ENCODE measurements at regions not wholly inside any gene's neighbourhood (a gene's known extent, or its start where the extent isn't known, plus 50 kb on each side); places are given as distances from the start of the nearest gene placed in this dataset.

DNA sequence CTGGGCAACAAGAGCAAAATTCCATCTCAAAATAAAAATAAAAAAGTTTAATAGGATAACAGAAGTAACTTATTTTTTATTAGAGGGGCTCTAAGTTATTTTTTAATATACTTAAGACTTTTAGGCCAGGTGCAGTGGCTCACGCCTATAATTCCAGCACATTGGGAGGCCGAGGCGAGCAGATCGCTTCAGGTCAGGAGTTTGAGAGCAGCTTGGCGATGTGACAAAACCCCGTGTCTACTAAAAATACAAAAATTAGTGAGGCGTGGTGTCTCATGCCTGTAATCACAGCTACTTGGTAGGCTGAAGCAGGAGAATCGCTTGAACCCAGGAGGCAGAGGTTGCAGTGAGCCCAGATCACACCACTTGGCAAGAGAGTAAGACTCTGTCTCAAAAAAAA, 180.5 kb upstream of the NR5A2 start:
- no peak for DNase-seq
- Histone ChIP-seq H3K4me1 (ENCODE audit: control insufficient read depth in 3 of 3, insufficient read depth in 2 of 3, low read depth in 1 of 3, low read length in 2 of 3) (no peaks in the 10 kb centered on the region), H3K36me3 (ENCODE audit: control insufficient read depth in 3 of 3, insufficient read depth in 2 of 3, low read depth in 1 of 3, low read length in 3 of 3) (no peaks in the 10 kb centered on the region), H3K27ac (ENCODE audit: low read depth in 1 of 3, low read length in 2 of 3) (no peak overlapping the region), H3K9me3 (ENCODE audit: control insufficient read depth in 2 of 2, insufficient read depth in 1 of 2, low read depth in 1 of 2, low read length in 1 of 2) (no peaks in the 10 kb centered on the region), H3K4me3 (ENCODE audit: low read depth in 1 of 3, low read length in 3 of 3) (no peak overlapping the region), H3K27me3 (ENCODE audit: control insufficient read depth in 3 of 3, insufficient read depth in 3 of 3, low read length in 3 of 3) (no peaks in the 10 kb centered on the region)
- no peak for FAIRE-seq
- WGBS, 3 donors = 82 to 93% (median 89%) methylated on average over 8 of the region's 8 CpGs

GRCh38 chr1:199851439-199852140, 175.9 kb upstream of the NR5A2 start:
- FAIRE-seq = no peak
- Histone ChIP-seq H3K4me3 (ENCODE audit: low read depth in 1 of 3, low read length in 3 of 3) (no peak overlapping the region), H3K36me3 (ENCODE audit: control insufficient read depth in 3 of 3, insufficient read depth in 2 of 3, low read depth in 1 of 3, low read length in 3 of 3) (no peaks in the 10 kb centered on the region), H3K4me1 (ENCODE audit: control insufficient read depth in 3 of 3, insufficient read depth in 2 of 3, low read depth in 1 of 3, low read length in 2 of 3) (no peaks in the 10 kb centered on the region), H3K27ac (ENCODE audit: low read depth in 1 of 3, low read length in 2 of 3) (no peak overlapping the region), H3K27me3 (ENCODE audit: control insufficient read depth in 3 of 3, insufficient read depth in 3 of 3, low read length in 3 of 3) (no peaks in the 10 kb centered on the region), H3K9me3 (ENCODE audit: control insufficient read depth in 2 of 2, insufficient read depth in 1 of 2, low read depth in 1 of 2, low read length in 1 of 2) (no peaks in the 10 kb centered on the region)
- peak; percentile 54 to 74 for DNase-seq
- 15 to 57% (median 27%) methylated on average over 2 of the region's 2 CpGs for WGBS, 3 donors

GRCh38 chr1:199854686-199855321, 172.7 kb upstream of the NR5A2 start:
- no peak for FAIRE-seq
- Histone ChIP-seq H3K27me3 (ENCODE audit: control insufficient read depth in 3 of 3, insufficient read depth in 3 of 3, low read length in 3 of 3) (peaks cover 0 to 2% (median 0%) of the 10 kb centered on the region in 3 donors), H3K9me3 (ENCODE audit: control insufficient read depth in 2 of 2, insufficient read depth in 1 of 2, low read depth in 1 of 2, low read length in 1 of 2) (no peaks in the 10 kb centered on the region), H3K36me3 (ENCODE audit: control insufficient read depth in 3 of 3, insufficient read depth in 2 of 3, low read depth in 1 of 3, low read length in 3 of 3) (no peaks in the 10 kb centered on the region), H3K4me3 (ENCODE audit: low read depth in 1 of 3, low read length in 3 of 3) (no peak overlapping the region), H3K27ac (ENCODE audit: low read depth in 1 of 3, low read length in 2 of 3) (no peak overlapping the region), H3K4me1 (ENCODE audit: control insufficient read depth in 3 of 3, insufficient read depth in 2 of 3, low read depth in 1 of 3, low read length in 2 of 3) (no peaks in the 10 kb centered on the region)
- 76 to 87% (median 80%) methylated on average over 3 of the region's 3 CpGs for WGBS, 3 donors
- DNase-seq = no peak

GRCh38 chr1:199855580-199855979, 171.9 kb upstream of the NR5A2 start:
- no peaks in the 10 kb centered on the region for H3K9me3 ChIP-seq (ENCODE audit: control insufficient read depth in 2 of 2, insufficient read depth in 1 of 2, low read depth in 1 of 2, low read length in 1 of 2)
- whole genome bisulfite sequencing, 3 donors = 51 to 64% (median 64%) methylated on average over 4 of the region's 4 CpGs
- FAIRE-seq = no peak

GRCh38 chr1:199856216-199856780, 171.2 kb upstream of the NR5A2 start:
- no peak overlapping the region for H3K27ac ChIP-seq (ENCODE audit: low read depth in 1 of 3, low read length in 2 of 3)
- FAIRE-seq = no peak
- DNase-seq = no peak
- H3K4me3 ChIP-seq (ENCODE audit: low read depth in 1 of 3, low read length in 3 of 3) = no peak overlapping the region
- no peaks in the 10 kb centered on the region for H3K9me3 ChIP-seq (ENCODE audit: control insufficient read depth in 2 of 2, insufficient read depth in 1 of 2, low read depth in 1 of 2, low read length in 1 of 2)
- H3K4me1 ChIP-seq (ENCODE audit: control insufficient read depth in 3 of 3, insufficient read depth in 2 of 3, low read depth in 1 of 3, low read length in 2 of 3) = no peaks in the 10 kb centered on the region
- H3K27me3 ChIP-seq (ENCODE audit: control insufficient read depth in 3 of 3, insufficient read depth in 3 of 3, low read length in 3 of 3) = peaks cover 0 to 2% (median 0%) of the 10 kb centered on the region in 3 donors
- H3K36me3 ChIP-seq (ENCODE audit: control insufficient read depth in 3 of 3, insufficient read depth in 2 of 3, low read depth in 1 of 3, low read length in 3 of 3) = no peaks in the 10 kb centered on the region
- WGBS, 3 donors = 73 to 87% (median 74%) methylated on average over 4 of the region's 4 CpGs

More at GRCh38 chr1:199855580-199855979, 171.9 kb upstream of the NR5A2 start:
- Histone ChIP-seq H3K36me3 (ENCODE audit: control insufficient read depth in 3 of 3, insufficient read depth in 2 of 3, low read depth in 1 of 3, low read length in 3 of 3) (no peaks in the 10 kb centered on the region), H3K27me3 (ENCODE audit: control insufficient read depth in 3 of 3, insufficient read depth in 3 of 3, low read length in 3 of 3) (peaks cover 0 to 2% (median 0%) of the 10 kb centered on the region in 3 donors), H3K27ac (ENCODE audit: low read depth in 1 of 3, low read length in 2 of 3) (no peak overlapping the region), H3K4me1 (ENCODE audit: control insufficient read depth in 3 of 3, insufficient read depth in 2 of 3, low read depth in 1 of 3, low read length in 2 of 3) (no peaks in the 10 kb centered on the region), H3K4me3 (ENCODE audit: low read depth in 1 of 3, low read length in 3 of 3) (no peak overlapping the region)
- DNase-seq = no peak

DNA sequence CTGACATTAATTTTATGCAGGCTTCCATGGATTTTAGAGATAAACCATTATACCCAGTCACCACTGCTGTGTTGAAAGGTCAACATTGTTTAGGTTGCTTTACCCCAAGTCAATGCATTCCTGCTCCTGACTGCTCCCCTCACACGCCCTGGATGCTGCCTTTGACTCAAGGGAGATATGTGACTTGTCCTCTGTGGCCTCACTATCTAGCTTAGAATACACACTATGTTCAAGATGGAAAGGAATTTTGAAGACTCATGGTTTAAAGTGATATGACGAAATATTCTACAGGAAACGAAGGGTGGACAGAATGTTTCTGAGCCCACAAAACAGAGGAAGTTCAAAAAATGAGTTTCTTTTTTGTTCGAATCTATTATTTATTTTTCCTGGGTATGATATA, 170.4 kb upstream of the NR5A2 start:
- no peak overlapping the region for H3K27ac ChIP-seq (ENCODE audit: low read depth in 1 of 3, low read length in 2 of 3)
- 47 to 74% (median 66%) methylated on average over 4 of the region's 4 CpGs for WGBS, 3 donors

DNA sequence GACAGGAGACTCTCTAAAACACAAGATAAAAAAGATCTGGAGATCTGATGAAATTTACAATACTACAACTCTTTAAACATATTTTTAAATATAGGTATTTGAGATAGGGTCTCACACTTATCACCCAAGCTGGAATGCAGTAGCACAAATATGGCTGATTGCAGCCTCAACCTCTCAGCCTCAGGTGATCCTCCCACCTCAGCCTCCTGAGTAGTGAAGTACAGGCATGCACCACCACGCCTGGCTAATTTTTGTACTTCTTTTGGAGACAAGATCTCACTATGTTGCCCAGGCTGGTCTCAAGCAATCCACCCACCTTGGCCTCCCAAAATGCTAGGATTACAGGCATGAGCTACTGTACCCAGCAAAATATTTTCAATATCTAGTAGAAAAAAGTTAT, 170.0 kb upstream of the NR5A2 start:
- FAIRE-seq (no peak), DNase-seq (no peak)
- 79 to 95% (median 81%) methylated on average over 1 of the region's 1 CpG for WGBS, 3 donors
- H3K4me1 ChIP-seq (ENCODE audit: control insufficient read depth in 3 of 3, insufficient read depth in 2 of 3, low read depth in 1 of 3, low read length in 2 of 3) = no peaks in the 10 kb centered on the region
- no peaks in the 10 kb centered on the region for H3K9me3 ChIP-seq (ENCODE audit: control insufficient read depth in 2 of 2, insufficient read depth in 1 of 2, low read depth in 1 of 2, low read length in 1 of 2)
- H3K27ac ChIP-seq (ENCODE audit: low read depth in 1 of 3, low read length in 2 of 3) = peak overlapping the region in 1 of 3 donors; percentile 18
- H3K36me3 ChIP-seq (ENCODE audit: control insufficient read depth in 3 of 3, insufficient read depth in 2 of 3, low read depth in 1 of 3, low read length in 3 of 3) = no peaks in the 10 kb centered on the region
- no peak overlapping the region for H3K4me3 ChIP-seq (ENCODE audit: low read depth in 1 of 3, low read length in 3 of 3)
- peaks cover 0 to 2% (median 0%) of the 10 kb centered on the region in 3 donors for H3K27me3 ChIP-seq (ENCODE audit: control insufficient read depth in 3 of 3, insufficient read depth in 3 of 3, low read length in 3 of 3)

More for the DNA sequence above, 170.4 kb upstream of the NR5A2 start:
- no peaks in the 10 kb centered on the region for H3K36me3 ChIP-seq (ENCODE audit: control insufficient read depth in 3 of 3, insufficient read depth in 2 of 3, low read depth in 1 of 3, low read length in 3 of 3)
- no peaks in the 10 kb centered on the region for H3K4me1 ChIP-seq (ENCODE audit: control insufficient read depth in 3 of 3, insufficient read depth in 2 of 3, low read depth in 1 of 3, low read length in 2 of 3)
- DNase-seq = no peak
- H3K9me3 ChIP-seq (ENCODE audit: control insufficient read depth in 2 of 2, insufficient read depth in 1 of 2, low read depth in 1 of 2, low read length in 1 of 2) = no peaks in the 10 kb centered on the region
- H3K27me3 ChIP-seq (ENCODE audit: control insufficient read depth in 3 of 3, insufficient read depth in 3 of 3, low read length in 3 of 3) = peaks cover 0 to 2% (median 0%) of the 10 kb centered on the region in 3 donors
- H3K4me3 ChIP-seq (ENCODE audit: low read depth in 1 of 3, low read length in 3 of 3) = no peak overlapping the region
- FAIRE-seq = no peak

- DNase-seq (no peak), FAIRE-seq (no peak)
- Histone ChIP-seq H3K4me1 (ENCODE audit: control insufficient read depth in 3 of 3, insufficient read depth in 2 of 3, low read depth in 1 of 3, low read length in 2 of 3) (no peaks in the 10 kb centered on the region), H3K27ac (ENCODE audit: low read depth in 1 of 3, low read length in 2 of 3) (no peak overlapping the region), H3K4me3 (ENCODE audit: low read depth in 1 of 3, low read length in 3 of 3) (no peak overlapping the region), H3K27me3 (ENCODE audit: control insufficient read depth in 3 of 3, insufficient read depth in 3 of 3, low read length in 3 of 3) (peaks cover 0 to 2% (median 0%) of the 10 kb centered on the region in 3 donors), H3K9me3 (ENCODE audit: control insufficient read depth in 2 of 2, insufficient read depth in 1 of 2, low read depth in 1 of 2, low read length in 1 of 2) (no peaks in the 10 kb centered on the region), H3K36me3 (ENCODE audit: control insufficient read depth in 3 of 3, insufficient read depth in 2 of 3, low read depth in 1 of 3, low read length in 3 of 3) (no peaks in the 10 kb centered on the region)
- WGBS, 3 donors = 73 to 82% (median 78%) methylated on average over 4 of the region's 4 CpGs
These were observed 169.3 kb upstream of the NR5A2 start for GRCh38 chr1:199858171-199858570.
